GM18519 (cell line): ENCODE measurements at regions not wholly inside any gene's neighbourhood (a gene's known extent, or its start where the extent isn't known, plus 50 kb on each side); places are given as distances from the start of the nearest gene placed in this dataset.
"Not testable (repeated sequence)": the region's sequence is repeated elsewhere in the genome, so short reads cannot be mapped to it uniquely, and the experiment has no call there.

Source experiments
- ATAC-seq: cut with Tn5 transposase; IDR thresholded peaks from one replicate; pipeline ENCODE4 v1.9.1; 2021; ENCODE audit warnings: mild to moderate bottlenecking, moderate library complexity; ENCODE audit not compliant: unreplicated experiment, low FRiP score

- ATAC-seq = no peak
Measured at GRCh38 chr1:25011943-25012638, 82.0 kb upstream of the RUNX3 start.

GRCh38 chr1:25011275-25011674 lies 81.2 kb upstream of the RUNX3 start:
- ATAC-seq = no peak

GRCh38 chr1:25009671-25010262 lies 79.7 kb upstream of the RUNX3 start:
- no peak for ATAC-seq

DNA sequence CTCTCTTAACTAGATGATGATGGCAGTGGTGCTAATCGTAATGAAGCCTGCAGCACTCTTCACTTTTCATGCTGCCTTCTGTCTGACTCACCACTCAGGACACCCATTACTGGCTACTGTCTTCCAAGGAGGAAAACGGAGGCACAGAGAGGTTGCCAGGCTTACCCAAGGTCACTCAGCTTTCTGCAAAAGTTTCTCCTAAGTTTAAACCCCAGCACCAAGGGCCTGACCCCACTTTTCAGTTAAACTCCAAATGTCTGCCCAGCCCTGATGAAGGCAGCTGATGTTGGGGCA lies 78.1 kb upstream of the RUNX3 start:
- no peak for ATAC-seq

- not testable (repeated sequence) for ATAC-seq
Measured at GRCh38 chr1:25007390-25008191, 77.5 kb upstream of the RUNX3 start.

GRCh38 chr1:25006770-25007169 lies 76.7 kb upstream of the RUNX3 start:
- no peak for ATAC-seq

DNA sequence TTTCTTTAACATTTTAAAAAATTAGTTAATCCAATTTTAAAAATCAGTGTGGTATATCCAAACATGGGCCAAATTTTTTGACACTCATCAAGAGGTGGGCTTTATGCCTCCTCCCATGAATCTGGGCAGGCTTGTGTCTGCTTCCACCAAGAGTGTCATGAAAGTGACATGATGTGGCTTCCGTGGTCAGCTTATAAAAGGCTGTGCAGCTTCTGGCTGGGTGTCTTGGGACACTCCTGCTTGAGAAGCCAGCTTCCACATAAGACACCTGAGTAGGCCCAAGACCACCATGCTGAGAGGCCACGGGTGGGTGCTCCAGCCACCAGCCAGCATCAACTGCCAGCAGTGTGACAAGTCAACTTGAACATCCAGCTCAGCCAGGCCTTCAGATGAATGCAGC lies 74.3 kb upstream of the RUNX3 start:
- no peak for ATAC-seq

- ATAC-seq = no peak
Measured at GRCh38 chr1:25003457-25004190, 73.5 kb upstream of the RUNX3 start.

DNA sequence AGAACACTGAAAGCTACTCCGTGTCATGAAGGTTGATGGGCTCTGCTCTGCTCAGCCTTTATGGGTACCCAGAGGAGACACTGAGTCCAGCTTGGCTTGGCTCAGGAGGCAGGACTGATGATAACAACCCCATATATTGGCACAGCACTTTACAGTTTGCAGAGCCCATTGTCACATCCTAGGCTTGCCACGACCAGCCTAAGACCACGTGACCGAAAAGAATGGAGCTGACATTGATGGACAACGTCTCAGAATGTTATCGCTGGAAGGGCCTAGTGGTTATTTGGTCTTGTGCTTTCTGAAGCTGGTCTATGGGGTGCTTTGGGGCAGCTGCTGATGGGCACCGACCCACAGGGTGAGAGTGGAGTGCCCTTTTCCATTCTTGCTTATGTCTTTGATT lies 72.9 kb upstream of the RUNX3 start:
- ATAC-seq = no peak

GRCh38 chr1:25001125-25001915 lies 71.2 kb upstream of the RUNX3 start:
- ATAC-seq = no peak

- ATAC-seq = no peak
Measured at GRCh38 chr1:24999906-25000305, 69.8 kb upstream of the RUNX3 start.

- no peak for ATAC-seq
Measured at GRCh38 chr1:24999426-24999825, 69.3 kb upstream of the RUNX3 start.

- ATAC-seq = no peak
Measured at GRCh38 chr1:24998563-24999245, 68.6 kb upstream of the RUNX3 start.

DNA sequence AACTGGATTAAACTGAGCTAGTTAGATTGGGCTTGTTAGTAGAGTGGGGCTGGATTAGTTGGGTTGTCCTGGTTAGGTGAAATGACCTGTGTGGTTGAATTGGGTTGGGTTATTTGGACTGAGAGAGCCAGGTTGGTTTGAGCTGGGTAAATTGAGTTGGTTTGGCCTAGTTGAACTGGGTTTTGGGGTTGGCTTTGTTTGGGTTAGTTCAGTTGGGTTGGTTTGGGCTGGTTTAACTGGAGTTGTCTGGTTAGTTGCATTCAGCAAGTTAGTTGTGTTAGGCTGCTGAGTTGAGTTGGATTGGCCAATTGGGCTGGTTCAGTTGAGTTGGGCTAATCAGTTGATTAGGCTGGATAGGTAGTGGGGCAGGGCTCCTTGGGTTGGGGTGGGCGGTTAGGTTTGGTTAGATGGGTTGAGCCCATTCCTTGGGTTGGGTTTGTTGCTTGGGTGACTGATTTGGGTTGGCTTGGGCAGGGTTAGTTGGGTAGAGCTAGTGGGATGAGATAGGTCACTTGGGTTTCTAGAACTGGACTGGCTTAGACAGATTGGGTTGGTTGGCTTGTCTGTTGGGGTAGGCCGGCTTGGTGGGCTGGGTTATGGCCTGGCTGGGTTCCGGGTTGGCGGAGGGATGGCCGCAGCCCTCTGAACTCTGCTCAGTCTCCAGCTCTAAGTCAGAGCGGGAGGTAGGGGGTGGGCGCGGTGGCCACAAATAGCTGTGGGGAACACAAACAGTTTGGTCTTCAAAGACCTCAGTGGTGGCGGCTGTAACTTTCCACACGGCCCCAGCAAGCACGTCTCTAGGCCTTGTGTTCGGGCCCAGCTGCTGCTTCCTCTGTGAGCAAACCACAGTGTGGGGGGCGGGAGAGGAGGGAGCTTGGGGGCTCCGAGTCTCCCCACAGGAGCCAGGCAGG lies 67.2 kb upstream of the RUNX3 start:
- ATAC-seq = no peak

GRCh38 chr1:24996456-24996855 lies 66.4 kb upstream of the RUNX3 start:
- no peak for ATAC-seq

DNA sequence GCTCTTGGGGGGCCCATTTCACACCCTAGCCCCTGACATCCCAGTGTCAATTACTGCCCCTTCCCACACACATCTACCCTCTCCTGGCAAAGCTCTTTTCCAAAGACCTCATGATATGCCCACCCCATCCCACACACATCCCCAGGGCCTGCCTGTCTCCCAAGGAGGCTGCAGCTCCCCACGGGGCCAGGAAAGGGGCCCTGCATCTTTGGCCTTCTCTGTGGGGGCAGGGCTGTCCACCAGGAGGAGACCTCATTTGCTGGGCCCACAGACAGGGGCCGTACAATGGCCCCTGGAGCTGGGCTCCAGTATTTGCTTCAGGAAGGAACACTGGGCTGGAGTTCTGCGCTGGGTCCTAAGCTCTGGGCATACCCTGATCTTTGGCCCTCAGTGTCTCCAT lies 65.6 kb upstream of the RUNX3 start:
- ATAC-seq = no peak

DNA sequence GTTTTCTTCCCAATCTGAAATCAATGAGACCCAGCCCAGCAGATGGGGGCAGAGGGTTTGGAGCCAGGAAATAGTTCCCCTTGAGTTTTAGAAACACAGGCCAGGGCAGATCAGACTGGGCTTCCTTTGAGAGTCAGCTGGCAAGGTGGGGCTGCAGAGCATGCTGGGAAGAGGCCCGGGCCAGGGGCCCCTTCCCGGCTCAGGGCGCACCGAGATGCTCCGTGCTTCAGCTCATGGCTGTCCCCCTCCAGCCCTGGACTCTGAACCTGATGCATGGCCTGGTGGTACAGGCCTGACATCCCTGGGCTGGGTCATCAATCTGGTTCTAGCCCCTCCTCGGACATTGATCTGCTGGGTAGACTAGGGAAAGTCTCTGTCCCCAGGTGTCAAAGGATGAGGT lies 65.1 kb upstream of the RUNX3 start:
- no peak for ATAC-seq

DNA sequence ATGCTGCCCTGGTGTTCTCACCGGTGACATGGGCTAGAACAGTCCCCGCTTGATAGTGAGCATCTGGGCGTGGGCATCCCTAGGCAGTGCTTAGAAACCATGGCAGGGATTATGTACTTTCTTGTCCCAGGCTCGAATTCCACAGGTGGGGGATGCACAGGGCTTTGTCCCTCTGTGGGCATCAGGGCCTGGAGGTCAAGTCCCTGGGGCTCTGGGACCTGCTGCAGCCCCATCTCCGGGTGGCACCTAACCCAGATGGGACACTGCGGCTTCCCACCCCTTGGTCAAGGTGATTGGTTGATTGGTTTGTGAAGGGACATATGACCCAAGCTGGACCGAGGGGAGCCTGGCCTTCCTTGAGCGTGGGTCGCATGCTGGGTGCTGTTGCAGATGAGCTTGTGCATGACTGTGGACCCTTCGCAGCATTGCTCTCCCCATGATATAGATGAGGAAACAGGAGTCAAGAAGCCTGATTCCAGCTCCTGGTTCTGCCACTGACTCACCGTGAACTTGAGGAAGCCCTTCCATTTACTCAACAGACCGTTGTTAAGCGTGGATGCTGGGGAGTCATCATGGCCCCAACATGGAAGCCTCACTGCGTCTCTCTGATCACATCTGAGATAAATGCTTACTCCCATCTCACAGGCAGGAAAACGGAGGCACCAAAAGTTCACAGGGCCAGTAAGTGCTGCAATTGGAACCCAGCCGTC lies 64.0 kb upstream of the RUNX3 start:
- ATAC-seq = no peak
